MG63 (cell line): ENCODE measurements at regions not wholly inside any gene's neighbourhood (a gene's known extent, or its start where the extent isn't known, plus 50 kb on each side); places are given as distances from the start of the nearest gene placed in this dataset.

Experiments used
- DNase-seq: peaks from one replicate; pipeline ENCODE4 v3.0.0-alpha.2; 2020
- H3K27me3 ChIP-seq: fragments of 250-450 bp; sonication (Bioruptor Pico); 2 replicates; pipeline ENCODE4 v1.5.1; 2020; ENCODE audit warnings: mild to moderate bottlenecking, moderate library complexity
- H3K36me3 ChIP-seq: fragments of 250-450 bp; sonication (Bioruptor Pico); 2 replicates; pipeline ENCODE4 v1.5.1; 2020; ENCODE audit warnings: mild to moderate bottlenecking, moderate library complexity
- H3K4me3 ChIP-seq: fragments of 250-450 bp; sonication (Bioruptor Pico); 2 replicates; pipeline ENCODE4 v1.5.1; 2020; ENCODE audit warnings: mild to moderate bottlenecking, moderate library complexity
- H3K9me3 ChIP-seq: fragments of 250-450 bp; sonication (Bioruptor Pico); 2 replicates; pipeline ENCODE4 v1.5.1; 2020; ENCODE audit warnings: mild to moderate bottlenecking, moderate library complexity

- DNase-seq: no peak
- no peak overlapping the region for H3K4me3 ChIP-seq
- H3K36me3 ChIP-seq: no peaks in the 10 kb centered on the region
- no peaks in the 10 kb centered on the region for H3K27me3 ChIP-seq
- H3K9me3 ChIP-seq: no peaks in the 10 kb centered on the region
Measured at GRCh38 chr9:1962122-1962521, 53.0 kb upstream of the SMARCA2 start.

- Histone ChIP-seq H3K9me3 (no peaks in the 10 kb centered on the region), H3K4me3 (no peak overlapping the region), H3K27me3 (no peaks in the 10 kb centered on the region), H3K36me3 (no peaks in the 10 kb centered on the region)
- DNase-seq: no peak
Measured at GRCh38 chr9:1962588-1963106, 52.5 kb upstream of the SMARCA2 start.

GRCh38 chr9:1964093-1964492 is 51.1 kb upstream of the SMARCA2 start:
- no peaks in the 10 kb centered on the region for H3K27me3 ChIP-seq

More at GRCh38 chr9:1964093-1964492, 51.1 kb upstream of the SMARCA2 start:
- no peaks in the 10 kb centered on the region for H3K9me3 ChIP-seq
- no peaks in the 10 kb centered on the region for H3K36me3 ChIP-seq
- H3K4me3 ChIP-seq: no peak overlapping the region
- no peak for DNase-seq
